HG02852 (cell line): ENCODE measurements at regions not wholly inside any gene's neighbourhood (a gene's known extent, or its start where the extent isn't known, plus 50 kb on each side); places are given as distances from the start of the nearest gene placed in this dataset.

Experiments
- ATAC-seq: cut with Tn5 transposase; IDR thresholded peaks from one replicate; pipeline ENCODE4 v1.9.1; 2021; ENCODE audit warnings: mild to moderate bottlenecking, moderate library complexity; ENCODE audit not compliant: unreplicated experiment

DNA sequence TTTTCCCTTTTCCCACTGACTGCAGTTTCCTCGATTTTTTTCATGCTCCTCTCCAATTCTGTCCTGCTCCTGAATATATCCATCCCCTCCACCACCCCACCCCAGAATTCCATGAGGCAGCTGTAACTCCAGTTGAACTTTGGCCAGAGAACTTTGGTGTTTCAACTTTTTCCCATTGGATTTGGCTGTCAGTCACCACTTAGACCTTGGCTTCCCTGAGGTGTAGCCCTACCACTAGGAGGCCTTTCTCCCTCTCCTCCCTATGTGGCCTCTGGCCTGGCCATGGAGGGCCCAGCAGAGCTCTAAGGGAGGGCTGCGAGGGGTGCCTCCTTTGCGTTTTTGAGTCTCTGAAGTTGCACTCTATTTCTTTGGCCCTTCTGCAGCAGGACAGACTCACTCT, 261.3 kb downstream of the PIK3R1 start:
- no peak for ATAC-seq

DNA sequence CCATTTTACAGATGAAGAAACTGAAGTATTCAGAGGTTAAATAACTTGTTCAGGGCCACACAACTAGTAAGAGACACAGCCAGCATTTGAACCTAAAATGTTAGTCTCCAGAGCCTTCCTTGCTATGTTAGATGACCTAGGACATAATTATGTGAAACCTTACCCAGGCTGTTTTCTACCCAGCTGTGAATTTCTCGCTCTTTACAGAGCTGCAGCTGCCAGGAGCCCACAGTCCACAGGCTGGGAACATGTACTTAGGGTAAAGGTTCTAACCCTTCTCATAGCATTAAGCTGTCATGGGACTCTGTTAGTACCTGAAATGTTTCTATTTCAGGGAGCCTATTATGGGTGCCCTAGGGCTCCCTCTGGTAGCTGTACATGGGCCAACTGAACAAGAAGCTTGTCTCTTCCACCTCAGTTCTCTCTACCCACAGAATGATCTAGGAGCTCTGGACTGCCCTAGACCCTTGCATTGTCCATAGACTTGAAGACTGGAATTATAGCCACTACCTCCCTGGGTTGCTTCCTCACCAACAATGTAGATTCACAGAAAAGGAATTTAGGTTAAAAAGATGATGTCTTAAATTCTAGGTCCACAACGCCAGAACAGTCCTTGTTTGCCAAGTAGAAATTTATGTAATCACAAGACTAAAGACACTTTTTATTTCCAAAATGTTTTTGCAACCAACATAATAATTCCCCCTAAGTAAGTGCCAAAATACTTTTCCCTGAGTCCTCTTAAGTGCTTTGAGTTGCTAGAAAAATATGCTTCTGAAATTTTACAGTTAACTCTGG, 262.9 kb downstream of the PIK3R1 start:
- no peak for ATAC-seq

DNA sequence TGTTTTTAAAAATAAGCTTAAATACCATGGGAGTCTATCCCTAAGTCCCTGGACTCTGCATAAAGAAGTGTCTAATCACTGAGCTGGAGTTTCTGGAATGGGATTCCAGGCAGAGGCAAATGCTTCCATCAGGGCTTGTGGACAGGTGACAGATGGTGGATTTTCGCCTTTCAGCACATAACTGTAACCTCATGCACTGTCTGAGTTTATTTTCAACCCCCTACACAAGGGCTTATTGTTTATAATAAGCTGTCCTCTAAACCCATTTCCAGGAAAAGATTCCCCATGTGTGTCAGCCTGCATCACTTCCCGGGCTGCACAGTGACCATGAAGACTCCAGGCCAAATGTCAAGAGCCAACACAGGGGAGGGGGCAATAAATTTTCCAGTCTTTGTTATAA, 264.0 kb downstream of the PIK3R1 start:
- ATAC-seq, result no peak

DNA sequence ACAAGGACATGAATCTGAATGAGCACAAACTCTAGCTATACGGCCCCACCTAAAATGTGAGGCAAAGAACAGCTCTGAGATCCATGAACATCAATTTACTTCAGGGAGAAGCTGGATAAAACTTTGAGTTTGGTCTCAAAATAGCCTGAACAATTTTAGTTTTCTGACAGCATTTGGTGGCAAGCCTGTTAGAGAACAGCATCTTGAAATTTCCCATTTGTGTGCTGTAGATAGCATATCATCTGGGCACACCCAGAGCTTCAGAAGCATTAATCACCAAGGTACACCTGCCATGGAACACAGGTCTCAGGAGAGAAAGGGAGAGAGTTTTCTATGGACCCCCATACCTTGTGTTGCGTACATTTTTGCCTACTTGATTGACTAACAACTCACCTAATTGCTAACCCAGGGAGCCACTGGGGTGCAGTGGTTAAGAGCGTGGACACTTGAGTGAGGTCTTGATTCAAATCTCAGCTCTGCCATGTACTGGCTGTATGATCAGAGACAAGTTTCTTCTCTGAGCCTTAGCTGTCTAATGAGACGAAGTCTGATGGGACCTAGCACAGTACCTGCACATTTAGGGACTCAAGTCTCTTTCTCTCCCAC, 264.9 kb downstream of the PIK3R1 start:
- ATAC-seq, result no peak

DNA sequence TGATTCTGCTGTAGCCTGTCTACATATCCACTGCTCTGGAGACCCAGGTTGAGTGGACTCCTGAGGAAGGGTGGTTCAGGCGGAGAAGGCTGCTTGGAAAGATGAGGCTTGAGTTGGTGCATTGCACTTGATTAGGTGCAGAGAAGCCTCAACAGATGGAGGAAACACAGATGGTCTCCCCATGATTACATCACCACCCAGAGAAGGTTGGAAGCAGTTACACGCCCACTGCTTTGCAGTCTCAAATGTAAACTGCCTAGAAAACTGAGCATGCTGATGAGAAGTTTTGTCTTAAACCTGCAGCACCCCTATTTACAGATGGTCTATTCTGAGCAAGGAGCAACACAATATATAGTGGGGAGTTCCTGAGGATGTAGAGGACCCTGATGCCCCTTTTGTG, 266.6 kb downstream of the PIK3R1 start:
- no peak for ATAC-seq

DNA sequence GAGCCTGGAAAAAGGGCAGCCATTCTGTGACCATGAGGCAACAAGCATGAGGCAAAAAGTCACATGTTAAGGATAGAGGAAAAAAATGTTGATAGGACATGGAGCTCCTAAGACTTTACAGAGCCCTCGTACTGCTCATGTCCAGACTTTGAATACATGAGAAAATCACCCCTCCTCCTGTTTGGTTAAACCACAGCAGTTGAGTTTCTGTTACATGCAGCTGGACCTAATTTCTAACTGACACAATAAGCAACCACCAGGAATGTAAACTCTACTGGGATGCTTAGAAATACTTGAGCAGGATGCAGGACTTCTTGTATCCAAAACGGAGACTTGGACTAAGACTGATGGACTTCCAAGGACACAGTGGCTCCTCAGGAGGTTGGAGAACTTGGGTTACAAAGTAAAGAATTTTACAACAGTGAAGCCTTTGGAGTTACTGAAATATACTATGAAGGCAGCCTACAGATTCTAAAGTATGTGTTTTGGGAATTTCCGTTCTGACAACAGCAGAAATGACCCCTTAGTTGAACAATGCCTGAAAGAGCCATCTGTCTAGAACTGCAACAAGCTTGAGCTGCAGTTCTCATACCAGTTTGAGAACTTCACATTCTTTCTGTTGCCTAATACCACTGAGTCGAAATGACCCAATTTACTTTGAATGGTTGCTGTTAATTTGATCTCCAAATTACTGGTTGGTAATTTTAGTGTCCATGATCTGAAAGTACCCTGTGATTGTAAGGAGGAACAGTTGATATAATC, 268.9 kb downstream of the PIK3R1 start:
- ATAC-seq, result no peak

DNA sequence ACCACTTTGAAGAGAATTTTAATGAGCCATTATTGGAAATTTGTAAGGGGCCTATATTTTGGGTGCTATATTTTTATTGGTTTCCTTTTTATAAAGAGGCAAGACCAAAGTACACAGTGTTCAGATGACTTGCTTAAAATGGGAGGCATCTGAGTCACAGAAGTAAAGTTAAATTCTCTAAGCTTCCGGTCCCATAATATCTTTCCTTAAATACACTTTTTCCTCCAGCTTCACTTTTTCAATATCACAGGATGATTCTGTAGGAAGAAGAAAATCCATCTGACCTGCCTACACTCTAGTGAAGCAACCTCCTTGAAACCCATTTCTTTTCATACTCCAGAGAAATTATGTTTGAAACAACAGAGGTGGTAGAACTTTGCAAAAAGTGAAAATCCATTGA, 274.0 kb downstream of the PIK3R1 start:
- ATAC-seq, result no peak

DNA sequence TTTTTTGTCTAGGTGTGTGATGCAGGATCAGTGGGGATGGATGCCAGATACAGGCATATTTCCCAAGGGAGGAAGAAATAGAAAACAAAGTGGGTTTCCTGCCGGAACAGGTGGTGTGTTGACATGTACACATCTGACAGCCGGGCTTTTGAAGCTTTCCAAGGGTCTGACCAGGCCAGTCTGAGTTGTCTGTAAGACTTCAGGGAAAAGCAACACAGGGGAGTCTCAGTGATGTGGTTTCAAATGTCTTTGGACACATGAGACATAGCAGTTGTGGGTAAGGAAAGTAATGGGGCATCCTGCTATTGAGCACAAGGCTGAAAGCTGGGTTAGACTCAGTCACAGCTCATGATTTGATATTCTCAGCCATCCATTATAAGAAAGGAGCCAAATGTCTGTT, 274.9 kb downstream of the PIK3R1 start:
- no peak for ATAC-seq

DNA sequence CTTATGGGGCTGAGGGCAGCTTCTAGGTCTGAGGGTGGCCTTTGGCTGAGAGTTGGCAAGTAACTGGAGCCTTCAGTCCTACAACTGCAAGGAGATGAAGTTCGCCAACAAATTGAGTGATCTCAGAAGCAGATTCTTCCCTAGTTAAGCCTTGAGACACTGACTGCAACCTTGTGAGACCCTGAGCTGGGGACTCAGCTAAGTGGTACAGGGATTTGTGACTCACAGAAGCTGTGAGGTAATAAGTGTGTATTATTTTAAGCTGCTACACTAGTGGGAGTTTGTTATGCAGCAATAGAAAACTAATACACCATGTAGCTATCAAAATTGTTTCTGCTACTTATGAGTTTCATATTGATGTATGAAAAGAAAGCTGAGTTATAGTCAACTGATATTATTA, 279.2 kb downstream of the PIK3R1 start:
- no peak for ATAC-seq

DNA sequence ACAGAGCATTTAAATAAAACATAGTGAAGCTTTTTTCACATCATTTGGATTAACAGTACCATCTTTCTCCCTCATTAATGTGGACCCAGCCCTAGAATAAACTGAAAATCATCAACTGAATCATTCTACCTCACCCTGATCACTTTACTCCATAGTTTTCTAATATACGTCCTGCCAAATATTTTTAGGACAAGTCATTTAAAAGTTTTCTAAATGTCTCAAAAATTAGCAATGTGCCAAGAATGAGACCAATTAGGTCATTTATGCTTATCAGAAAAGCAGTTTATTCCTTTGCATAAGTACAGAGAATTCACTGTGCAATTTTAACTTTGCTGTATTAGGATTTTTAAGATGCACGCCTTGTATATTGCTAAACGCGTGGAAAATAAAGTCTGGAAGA, 284.4 kb downstream of the PIK3R1 start:
- no peak for ATAC-seq

DNA sequence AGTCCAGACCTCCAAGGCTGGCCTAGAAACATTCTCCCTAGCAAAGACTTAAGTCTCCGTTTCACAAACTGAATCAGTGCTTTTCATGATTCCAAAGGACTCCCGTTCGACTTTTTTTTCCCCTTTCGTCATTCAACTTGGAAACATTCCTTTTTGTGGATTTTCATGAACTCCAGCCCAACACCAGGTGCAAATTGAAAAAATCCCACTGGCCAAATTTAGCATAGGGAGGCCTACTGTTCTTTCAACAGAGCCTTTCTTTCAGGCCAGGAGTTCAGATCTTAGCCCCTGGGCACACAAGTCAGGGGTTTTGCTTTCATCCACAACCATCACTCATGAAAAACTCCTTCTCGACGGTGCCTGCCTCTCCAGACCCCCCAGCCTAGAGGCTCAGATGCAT, 285.3 kb downstream of the PIK3R1 start:
- ATAC-seq, result no peak

DNA sequence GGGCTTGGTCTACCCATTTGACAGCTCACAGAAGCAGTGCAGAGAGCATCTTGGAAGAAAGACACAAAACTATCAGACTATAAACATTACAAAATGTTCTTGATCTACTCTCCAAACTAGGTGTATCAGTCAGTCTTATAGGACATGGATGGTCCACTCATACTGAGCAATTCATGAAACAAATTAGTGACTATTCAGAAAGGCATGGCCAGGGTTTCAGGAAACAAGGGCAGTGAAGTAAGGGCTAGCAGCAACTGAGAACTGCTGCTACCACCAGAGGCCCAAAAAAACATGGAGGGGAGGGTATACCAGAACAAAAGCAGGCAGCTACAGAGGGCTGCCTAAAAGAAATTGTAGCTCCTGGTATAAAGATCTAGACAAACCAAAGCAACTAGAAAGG, 287.0 kb downstream of the PIK3R1 start:
- ATAC-seq, result no peak

DNA sequence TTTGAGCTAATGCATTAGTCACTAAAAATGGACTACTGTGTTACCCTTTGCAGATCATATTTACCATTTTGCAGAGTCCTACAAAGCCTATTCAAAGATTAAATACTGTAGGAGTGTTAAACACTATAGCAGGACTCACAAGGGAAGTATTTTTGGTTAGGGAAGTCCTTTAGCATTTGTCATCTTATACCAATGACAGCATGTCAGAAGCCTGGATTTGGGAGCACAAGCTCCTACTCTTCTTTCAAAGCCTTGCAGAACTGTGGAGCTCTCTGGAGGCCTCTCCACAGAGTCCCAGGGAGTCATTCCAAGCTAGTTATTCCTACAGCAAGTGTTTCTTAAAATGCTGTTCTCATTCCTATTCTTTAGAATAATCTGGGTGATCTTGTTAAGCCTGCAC, 288.8 kb downstream of the PIK3R1 start:
- no peak for ATAC-seq

DNA sequence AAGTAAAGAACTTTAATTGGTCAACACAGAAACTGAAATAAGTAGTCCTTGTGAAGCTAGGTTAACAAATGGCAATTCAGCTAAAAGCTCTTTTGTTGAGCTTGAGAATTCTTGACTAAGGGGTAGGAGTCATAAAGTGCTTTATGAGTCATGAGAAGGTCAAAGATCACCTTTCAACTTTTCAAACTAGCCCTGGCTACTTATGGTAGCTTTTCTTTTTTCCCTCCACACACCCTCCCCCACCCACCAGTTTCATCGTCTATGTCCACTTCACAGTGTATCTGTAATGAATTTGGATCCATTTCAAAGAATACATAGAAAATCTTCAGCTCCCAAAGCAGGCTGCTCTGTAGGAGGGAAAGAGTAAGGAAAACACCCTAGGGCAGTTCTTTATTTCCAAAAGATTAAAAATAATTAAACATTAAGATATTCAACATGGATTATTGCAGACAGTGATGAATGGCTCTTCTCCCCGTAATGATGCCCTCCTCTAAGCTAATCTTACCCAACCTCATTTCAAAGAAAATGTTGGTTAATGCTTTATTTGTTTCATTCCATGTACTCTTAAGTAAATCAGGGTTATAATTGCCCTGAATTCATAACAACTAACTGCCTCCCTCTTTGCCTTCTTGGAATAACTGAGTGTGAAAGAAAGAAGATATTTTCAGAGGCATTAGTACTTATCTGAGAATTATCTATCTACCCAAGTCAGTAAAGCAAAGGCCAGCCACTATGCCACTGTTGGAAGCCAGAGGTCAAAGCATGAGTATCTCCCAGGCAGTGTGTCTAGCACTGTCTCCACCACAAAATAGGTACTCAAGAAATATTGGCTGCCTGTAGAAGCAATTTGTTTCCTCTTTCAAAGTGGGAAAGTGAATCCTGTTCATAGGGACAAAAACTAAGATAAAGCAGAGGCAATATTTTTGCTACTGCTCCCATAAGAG, 290.6 kb downstream of the PIK3R1 start:
- no peak for ATAC-seq

DNA sequence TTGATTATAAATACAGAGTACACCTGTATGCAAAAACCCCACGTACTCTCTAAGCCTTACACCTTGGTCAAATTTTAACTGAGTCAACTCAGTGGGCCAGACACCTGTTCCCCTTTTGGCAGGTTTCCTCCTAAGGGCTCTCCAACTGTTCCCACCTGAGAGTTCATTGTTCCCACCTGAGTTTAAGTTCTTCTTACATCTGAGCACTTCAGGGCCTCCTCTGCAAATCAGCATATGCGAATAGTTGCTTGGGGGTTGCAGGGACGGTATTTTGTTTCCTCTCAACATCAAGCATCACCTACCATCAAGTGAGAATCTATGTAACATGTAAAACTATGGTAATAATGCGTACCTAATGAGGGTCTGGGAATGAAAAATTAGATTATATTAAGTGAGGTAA, 300.0 kb downstream of the PIK3R1 start:
- no peak for ATAC-seq

DNA sequence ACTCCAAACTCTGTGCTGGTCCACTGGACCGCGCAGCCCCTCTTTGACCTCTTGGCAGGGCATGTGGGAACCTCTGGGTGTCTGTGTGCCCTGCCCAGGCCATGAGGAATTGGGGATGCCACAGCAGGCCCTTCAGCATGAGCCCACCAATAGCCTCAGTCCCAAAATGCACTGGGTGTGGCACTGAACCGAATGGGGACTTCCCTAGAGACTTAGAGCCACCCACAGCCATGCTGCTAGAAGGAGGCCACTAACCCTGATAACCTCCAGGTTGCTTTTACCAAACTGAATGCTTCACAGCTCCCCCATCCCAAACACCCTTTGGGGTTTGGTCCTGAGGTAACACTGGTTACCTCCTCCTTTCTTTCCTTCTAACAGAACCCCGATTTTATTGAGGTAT, 302.7 kb downstream of the PIK3R1 start:
- no peak for ATAC-seq

DNA sequence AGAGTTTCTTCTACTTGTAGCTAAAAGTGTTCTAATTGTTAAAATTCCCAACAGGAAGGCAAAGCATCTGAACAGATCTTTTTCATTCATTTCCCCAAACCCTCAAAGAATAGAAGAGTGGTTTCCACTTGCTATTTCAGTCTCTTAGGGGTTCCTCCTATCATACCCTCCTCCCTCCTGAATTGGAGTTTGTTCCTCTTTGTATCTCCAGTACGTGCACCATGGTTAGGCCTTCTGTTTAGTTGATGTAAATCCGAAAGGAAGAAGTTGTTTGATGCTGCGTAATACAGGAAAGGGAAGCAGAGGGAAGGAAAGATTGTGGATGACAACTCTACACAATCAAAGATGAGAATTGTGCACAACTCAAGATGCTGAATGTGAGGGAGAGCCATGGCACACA, 303.6 kb downstream of the PIK3R1 start:
- ATAC-seq, result no peak

DNA sequence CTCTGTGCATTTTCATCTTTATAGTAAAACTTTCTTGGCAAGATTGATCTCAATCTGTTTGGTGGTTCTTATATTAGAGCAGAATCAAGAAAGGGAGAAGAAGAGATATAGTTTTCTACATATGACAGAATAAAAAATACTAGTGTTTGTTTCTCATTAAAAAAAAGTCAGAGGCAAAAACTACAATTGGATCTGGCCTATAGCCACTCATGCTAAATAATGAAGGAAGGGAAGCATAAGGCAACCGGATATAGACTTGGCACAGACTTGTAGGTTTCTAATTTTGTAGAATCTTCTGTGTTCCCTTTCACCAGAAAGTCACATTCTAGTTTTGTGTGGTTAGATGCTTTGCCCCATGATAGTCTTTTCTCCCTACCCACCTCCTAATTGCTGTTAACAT, 306.2 kb downstream of the PIK3R1 start:
- ATAC-seq, result no peak

DNA sequence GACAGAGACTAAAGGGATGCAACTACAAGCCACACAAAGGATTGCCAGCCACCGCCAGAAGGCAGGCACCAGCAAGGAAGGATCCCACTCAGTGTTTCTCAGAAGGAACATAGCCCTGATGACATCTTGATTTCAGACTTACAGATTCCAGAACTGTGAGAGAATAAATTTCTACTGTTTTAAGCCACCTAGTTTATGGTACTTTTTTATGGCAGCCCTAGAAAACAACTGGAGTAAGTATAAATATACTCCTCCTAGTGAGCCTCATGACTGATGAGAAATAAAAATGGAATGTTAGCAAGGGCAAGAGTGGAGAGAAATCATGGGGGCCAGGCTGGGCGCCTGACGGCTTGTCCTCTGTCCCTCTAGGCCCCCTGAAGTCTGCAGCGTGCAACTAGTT, 307.3 kb downstream of the PIK3R1 start:
- no peak for ATAC-seq

DNA sequence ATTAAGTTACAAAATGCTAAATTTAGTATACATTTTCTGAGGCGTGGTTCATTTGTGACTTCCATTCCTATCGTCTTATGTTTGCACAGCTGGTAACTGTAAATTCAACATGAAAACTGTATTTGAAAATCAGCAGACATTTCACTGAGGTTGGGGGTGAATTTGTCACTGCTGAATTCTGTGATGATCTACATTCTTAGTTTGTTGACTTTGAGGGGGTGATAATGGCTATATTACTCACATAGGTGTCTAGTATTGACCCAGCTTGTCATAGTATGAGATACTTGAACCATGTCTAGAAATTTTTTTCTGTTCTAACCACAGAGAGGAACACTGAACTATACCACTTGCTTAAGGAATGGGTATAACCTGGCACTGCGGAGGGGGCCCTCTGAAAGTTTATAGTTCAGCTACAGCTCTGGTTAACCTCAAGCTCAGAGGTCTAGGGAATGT, 313.3 kb downstream of the PIK3R1 start:
- no peak for ATAC-seq

DNA sequence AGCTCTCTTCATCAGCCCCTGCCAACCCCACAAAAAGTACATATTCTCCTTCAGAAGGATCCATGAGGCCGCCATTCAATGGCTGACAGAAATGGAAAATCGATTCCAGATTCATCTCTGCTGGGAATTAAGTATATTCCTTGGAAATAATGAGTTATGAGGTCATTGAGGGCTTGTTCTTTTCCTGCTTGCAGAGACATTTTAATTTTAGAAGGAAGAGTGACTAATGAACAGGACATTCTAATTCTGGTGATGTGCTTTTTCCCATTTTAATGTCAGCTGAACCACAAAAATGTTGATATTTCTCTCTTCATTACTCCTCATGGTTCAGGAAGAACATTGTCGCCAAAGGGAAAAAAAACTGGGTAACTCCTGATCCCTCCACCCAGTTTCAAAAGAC, 314.0 kb downstream of the PIK3R1 start:
- ATAC-seq, result no peak
